Neural cell (in vitro differentiated cells): ENCODE measurements at regions not wholly inside any gene's neighbourhood (a gene's known extent, or its start where the extent isn't known, plus 50 kb on each side); places are given as distances from the start of the nearest gene placed in this dataset.

ENCODE experiments used
- H2AFZ ChIP-seq: fragments of 200-600, 300-800 bp; sonication (generic), shearing (Covaris generic); 2 replicates; pipeline ENCODE4 v1.6.0; 2014; ENCODE audit warnings: low read depth, mild to moderate bottlenecking, antibody characterized with exemption, low read length, moderate library complexity
- H3F3A ChIP-seq: fragments of 200-600 bp; shearing (Covaris generic); 2 replicates; pipeline ENCODE4 v1.6.1; 2016; ENCODE audit warnings: mild to moderate bottlenecking, moderate library complexity, mixed read lengths, antibody characterized with exemption, low read length; ENCODE audit not compliant: insufficient read depth, poor library complexity, severe bottlenecking
- H3K27ac ChIP-seq: fragments of 200-600, 300-800 bp; sonication (generic), shearing (Covaris generic); 2 replicates; pipeline ENCODE4 v1.5.1; 2014; ENCODE audit warnings: mild to moderate bottlenecking, low read length, moderate library complexity
- H3K27me3 ChIP-seq: fragments of 300-800, 200-600 bp; sonication (generic), shearing (Covaris generic); 2 replicates; pipeline ENCODE4 v1.6.0; 2014; ENCODE audit warnings: mild to moderate bottlenecking, low read depth, low read length, moderate library complexity; ENCODE audit not compliant: insufficient read depth
- H3K36me3 ChIP-seq: fragments of 300-800, 200-600 bp; sonication (generic), shearing (Covaris generic); 2 replicates; pipeline ENCODE4 v1.5.1; 2014; ENCODE audit warnings: mild to moderate bottlenecking, antibody characterized with exemption, low read length, moderate library complexity; ENCODE audit not compliant: insufficient read depth
- H3K4me2 ChIP-seq: fragments of 300-800, 200-600 bp; sonication (generic), shearing (Covaris generic); 2 replicates; pipeline ENCODE4 v1.6.0; 2014; ENCODE audit warnings: mild to moderate bottlenecking, low read length
- H3K4me3 ChIP-seq: fragments of 300-800, 200-600 bp; sonication (generic), shearing (Covaris generic); 2 replicates; pipeline ENCODE4 v1.5.1; 2014; ENCODE audit warnings: mild to moderate bottlenecking, low read length, moderate library complexity
- H3K79me2 ChIP-seq: fragments of 200-600 bp; shearing (Covaris generic); replicated peaks from 2 replicates; pipeline ENCODE4 v1.6.0; 2014; ENCODE audit warnings: mild to moderate bottlenecking, low read length, moderate library complexity; ENCODE audit not compliant: insufficient read depth
- H3K9ac ChIP-seq: fragments of 300-800, 200-600 bp; sonication (generic), shearing (Covaris generic); 2 replicates; pipeline ENCODE4 v1.6.1; 2016; ENCODE audit warnings: mild to moderate bottlenecking, low read length, mixed read lengths
- H3K9me2 ChIP-seq: fragments of 200-600 bp; shearing (Covaris generic); 2 replicates; pipeline ENCODE4 v1.6.1; 2016; ENCODE audit warnings: mild to moderate bottlenecking, low read length, mixed read lengths; ENCODE audit not compliant: insufficient read depth
- H3K9me3 ChIP-seq: fragments of 200-600, 300-800 bp; sonication (generic), shearing (Covaris generic); 2 replicates; pipeline ENCODE4 v1.6.1; 2016; ENCODE audit warnings: mild to moderate bottlenecking, mixed run types, low read length, moderate library complexity, mixed read lengths
- H4K20me1 ChIP-seq: fragments of 200-600 bp; shearing (Covaris generic); 2 replicates; pipeline ENCODE4 v1.6.1; 2016; ENCODE audit warnings: mild to moderate bottlenecking, mixed run types; ENCODE audit not compliant: insufficient read depth
- EP300 ChIP-seq: fragments of 450-650 bp; conservative IDR thresholded peaks from 2 replicates; pipeline ENCODE4 v1.6.1; 2014; ENCODE audit warnings: antibody characterized with exemption, mild to moderate bottlenecking, moderate library complexity; ENCODE audit not compliant: poor library complexity, severe bottlenecking
- EZH2 ChIP-seq: fragments of 200-600, 300-800 bp; shearing (Covaris generic), sonication (generic); IDR thresholded peaks from 2 replicates; pipeline ENCODE4 v1.6.1; 2014; ENCODE audit warnings: antibody characterized with exemption, low read length, borderline replicate concordance, mild to moderate bottlenecking; ENCODE audit not compliant: insufficient read depth, poor library complexity, severe bottlenecking
- MXI1 ChIP-seq: fragments of 450-650 bp; conservative IDR thresholded peaks from 2 replicates; pipeline ENCODE4 v1.6.1; 2014; ENCODE audit warnings: antibody characterized with exemption, mild to moderate bottlenecking; ENCODE audit not compliant: poor library complexity, severe bottlenecking
- POLR2AphosphoS5 ChIP-seq: IDR thresholded peaks from 2 replicates; pipeline ENCODE4 v1.6.1; 2012
- RAD21 ChIP-seq: fragments of 450-650 bp; conservative IDR thresholded peaks from 2 replicates; pipeline ENCODE4 v1.6.1; 2014; ENCODE audit warnings: antibody characterized with exemption, mild to moderate bottlenecking, moderate library complexity
- REST ChIP-seq: IDR thresholded peaks from 2 replicates; pipeline ENCODE4 v1.6.1; 2012; ENCODE audit warnings: borderline replicate concordance
- SMC3 ChIP-seq: fragments of 450-650 bp; conservative IDR thresholded peaks from 2 replicates; pipeline ENCODE4 v1.6.1; 2014; ENCODE audit warnings: antibody characterized with exemption, mild to moderate bottlenecking, moderate library complexity; ENCODE audit not compliant: poor library complexity
- TAF1 ChIP-seq: IDR thresholded peaks from 2 replicates; pipeline ENCODE4 v1.6.1; 2012; ENCODE audit warnings: low read depth
- TF ChIP-seq, protein P1 (sequence below): fragments of 450-650 bp; IDR thresholded peaks from 2 replicates; pipeline ENCODE4 v1.5.1; 2014; ENCODE audit warnings: antibody characterized with exemption, mild to moderate bottlenecking, moderate library complexity; ENCODE audit not compliant: poor library complexity, severe bottlenecking

DNA sequence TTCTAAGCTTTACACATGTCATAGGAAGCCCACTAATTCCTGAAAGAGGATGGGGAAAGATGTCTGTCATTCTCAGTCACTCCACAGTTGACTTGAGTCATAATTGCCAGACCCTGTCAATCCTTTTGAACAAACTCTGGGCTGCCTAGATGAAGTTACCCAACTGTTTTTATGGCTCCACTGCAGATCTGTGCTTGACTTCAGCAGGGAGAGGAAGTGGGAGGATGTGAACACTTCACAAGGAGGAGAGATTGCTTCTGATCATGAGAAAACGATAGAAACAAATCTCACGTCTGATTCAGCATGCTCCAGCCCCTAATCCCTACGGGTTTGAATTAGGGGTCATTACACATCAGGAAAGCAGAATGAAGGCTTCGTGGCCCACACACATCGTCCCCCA lies 596.6 kb upstream of the CELF2 start:
- TF ChIP-seq EP300 (no peak), TAF1 (no peak), SMC3 (no peak), RAD21 (no peak), MXI1 (no peak), POLR2AphosphoS5 (no peak), EZH2 (no peak), REST (no peak)
- TF ChIP-seq, protein P1, sequence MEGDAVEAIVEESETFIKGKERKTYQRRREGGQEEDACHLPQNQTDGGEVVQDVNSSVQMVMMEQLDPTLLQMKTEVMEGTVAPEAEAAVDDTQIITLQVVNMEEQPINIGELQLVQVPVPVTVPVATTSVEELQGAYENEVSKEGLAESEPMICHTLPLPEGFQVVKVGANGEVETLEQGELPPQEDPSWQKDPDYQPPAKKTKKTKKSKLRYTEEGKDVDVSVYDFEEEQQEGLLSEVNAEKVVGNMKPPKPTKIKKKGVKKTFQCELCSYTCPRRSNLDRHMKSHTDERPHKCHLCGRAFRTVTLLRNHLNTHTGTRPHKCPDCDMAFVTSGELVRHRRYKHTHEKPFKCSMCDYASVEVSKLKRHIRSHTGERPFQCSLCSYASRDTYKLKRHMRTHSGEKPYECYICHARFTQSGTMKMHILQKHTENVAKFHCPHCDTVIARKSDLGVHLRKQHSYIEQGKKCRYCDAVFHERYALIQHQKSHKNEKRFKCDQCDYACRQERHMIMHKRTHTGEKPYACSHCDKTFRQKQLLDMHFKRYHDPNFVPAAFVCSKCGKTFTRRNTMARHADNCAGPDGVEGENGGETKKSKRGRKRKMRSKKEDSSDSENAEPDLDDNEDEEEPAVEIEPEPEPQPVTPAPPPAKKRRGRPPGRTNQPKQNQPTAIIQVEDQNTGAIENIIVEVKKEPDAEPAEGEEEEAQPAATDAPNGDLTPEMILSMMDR = no peak

DNA sequence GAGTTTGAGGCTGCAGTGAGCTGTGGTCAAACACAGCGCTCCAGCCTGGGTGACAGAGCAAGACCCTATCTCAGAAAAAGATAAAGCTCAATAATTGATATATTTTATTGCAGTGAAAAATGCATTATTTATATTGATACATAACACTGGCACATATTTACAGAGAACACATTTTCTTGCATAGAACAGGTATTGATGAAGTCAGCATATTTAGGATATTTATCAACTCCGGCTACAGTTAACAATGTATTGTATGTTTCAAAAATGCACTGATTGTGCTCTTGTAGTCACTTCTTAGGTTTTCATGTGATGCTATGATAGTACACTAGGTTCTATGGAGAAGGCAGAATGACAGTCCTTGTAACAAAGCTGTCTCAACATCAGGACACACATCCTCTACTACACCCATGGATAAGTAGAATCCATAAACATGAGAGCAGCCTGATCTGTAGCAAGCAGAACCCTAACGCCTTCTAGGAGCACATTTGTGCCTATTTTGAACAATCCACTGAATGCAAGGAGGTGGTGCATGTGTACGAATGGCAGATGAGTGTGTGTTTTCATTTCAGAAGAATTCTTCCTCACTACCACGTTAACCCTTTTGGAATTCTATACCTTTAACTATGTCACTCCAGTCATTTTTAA lies 586.1 kb upstream of the CELF2 start:
- H3K9ac ChIP-seq = peak overlapping the region; percentile 47
- H2AFZ ChIP-seq = peak overlapping the region; percentile 28
- H3K27me3 ChIP-seq = no peaks in the 10 kb centered on the region
- H3K4me2 ChIP-seq = peak overlapping the region; percentile 56
- TF ChIP-seq MXI1 (no peak), POLR2AphosphoS5 (peak; percentile 52), REST (no peak), RAD21 (peak; percentile 53), SMC3 (peak; percentile 59), EZH2 (no peak), EP300 (peak; percentile 79), TAF1 (no peak)
- TF ChIP-seq, protein P1 = no peak
- no peaks in the 10 kb centered on the region for H3K9me3 ChIP-seq
- no peaks in the 10 kb centered on the region for H3K36me3 ChIP-seq
- H3F3A ChIP-seq = no peaks in the 10 kb centered on the region
- no peaks in the 10 kb centered on the region for H4K20me1 ChIP-seq
- H3K4me3 ChIP-seq = peak overlapping the region; percentile 48
- peak overlapping the region; percentile 84 for H3K27ac ChIP-seq
- H3K79me2 ChIP-seq = no peaks in the 10 kb centered on the region
- no peaks in the 10 kb centered on the region for H3K9me2 ChIP-seq

More for the DNA sequence above, 596.6 kb upstream of the CELF2 start:
- no peaks in the 10 kb centered on the region for H3K79me2 ChIP-seq
- H3K27me3 ChIP-seq = no peaks in the 10 kb centered on the region
- H3K9me3 ChIP-seq = no peaks in the 10 kb centered on the region
- H3K4me2 ChIP-seq = no peak overlapping the region
- H3K9ac ChIP-seq = no peak overlapping the region
- H3F3A ChIP-seq = no peaks in the 10 kb centered on the region
- no peak overlapping the region for H3K27ac ChIP-seq
- no peak overlapping the region for H3K4me3 ChIP-seq
- H3K36me3 ChIP-seq = no peaks in the 10 kb centered on the region
- no peaks in the 10 kb centered on the region for H4K20me1 ChIP-seq
- no peaks in the 10 kb centered on the region for H3K9me2 ChIP-seq
- H2AFZ ChIP-seq = no peak overlapping the region
